Neural crest cell (in vitro differentiated cells): ENCODE measurements at regions not wholly inside any gene's neighbourhood (a gene's known extent, or its start where the extent isn't known, plus 50 kb on each side); places are given as distances from the start of the nearest gene placed in this dataset.
A peak's percentile ranks its signal among the peaks of the same experiment; 100 is the strongest.
"Not testable (repeated sequence)": the region's sequence is repeated elsewhere in the genome, so short reads cannot be mapped to it uniquely, and the experiment has no call there.

Source experiments
- DNase-seq: peaks from one replicate; pipeline ENCODE4 v3.0.0; 2021; ENCODE audit warnings: low read depth, mixed read lengths, low spot score
- H3K27ac Mint-ChIP-seq: one replicate; pipeline ENCODE4 v1.8.0; 2021; ENCODE audit warnings: mild to moderate bottlenecking, mixed read lengths; ENCODE audit not compliant: unreplicated experiment
- H3K27me3 Mint-ChIP-seq: 2 replicates; pipeline ENCODE4 v1.8.0; 2021; ENCODE audit warnings: low read depth, mild to moderate bottlenecking, mixed read lengths
- H3K36me3 Mint-ChIP-seq: 2 replicates; pipeline ENCODE4 v1.8.0; 2021; ENCODE audit warnings: low read depth, mild to moderate bottlenecking, mixed read lengths
- H3K4me1 Mint-ChIP-seq: 2 replicates; pipeline ENCODE4 v1.8.0; 2021; ENCODE audit warnings: mixed read lengths
- H3K4me3 Mint-ChIP-seq: one replicate; pipeline ENCODE4 v1.8.0; 2021; ENCODE audit warnings: mild to moderate bottlenecking, mixed read lengths
- H3K9me3 Mint-ChIP-seq: 2 replicates; pipeline ENCODE4 v1.8.0; 2021; ENCODE audit warnings: mixed read lengths
- TF ChIP-seq, protein P1 (sequence below): fragments of 200-600 bp; sonication (generic); conservative IDR thresholded peaks from 2 replicates; pipeline ENCODE4 v1.5.0; 2021; ENCODE audit warnings: antibody characterized with exemption, mild to moderate bottlenecking

- TF ChIP-seq, protein P1, sequence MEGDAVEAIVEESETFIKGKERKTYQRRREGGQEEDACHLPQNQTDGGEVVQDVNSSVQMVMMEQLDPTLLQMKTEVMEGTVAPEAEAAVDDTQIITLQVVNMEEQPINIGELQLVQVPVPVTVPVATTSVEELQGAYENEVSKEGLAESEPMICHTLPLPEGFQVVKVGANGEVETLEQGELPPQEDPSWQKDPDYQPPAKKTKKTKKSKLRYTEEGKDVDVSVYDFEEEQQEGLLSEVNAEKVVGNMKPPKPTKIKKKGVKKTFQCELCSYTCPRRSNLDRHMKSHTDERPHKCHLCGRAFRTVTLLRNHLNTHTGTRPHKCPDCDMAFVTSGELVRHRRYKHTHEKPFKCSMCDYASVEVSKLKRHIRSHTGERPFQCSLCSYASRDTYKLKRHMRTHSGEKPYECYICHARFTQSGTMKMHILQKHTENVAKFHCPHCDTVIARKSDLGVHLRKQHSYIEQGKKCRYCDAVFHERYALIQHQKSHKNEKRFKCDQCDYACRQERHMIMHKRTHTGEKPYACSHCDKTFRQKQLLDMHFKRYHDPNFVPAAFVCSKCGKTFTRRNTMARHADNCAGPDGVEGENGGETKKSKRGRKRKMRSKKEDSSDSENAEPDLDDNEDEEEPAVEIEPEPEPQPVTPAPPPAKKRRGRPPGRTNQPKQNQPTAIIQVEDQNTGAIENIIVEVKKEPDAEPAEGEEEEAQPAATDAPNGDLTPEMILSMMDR, result no peak
- Mint-ChIP-seq H3K36me3 (no peaks in the 10 kb centered on the region), H3K27me3 (peaks cover 90% of the 10 kb centered on the region), H3K27ac (no peak overlapping the region), H3K9me3 (no peaks in the 10 kb centered on the region), H3K4me1 (peaks cover 43% of the 10 kb centered on the region), H3K4me3 (no peak overlapping the region)
- no peak for DNase-seq
Observed at GRCh38 chr16:85285681-85286065, 173.4 kb upstream of the CIBAR2 start.

GRCh38 chr16:85286066-85286831, 174.0 kb upstream of the CIBAR2 start:
- peak overlapping the region; percentile 71 for H3K4me3 Mint-ChIP-seq
- H3K9me3 Mint-ChIP-seq, result no peaks in the 10 kb centered on the region
- no peak for DNase-seq
- H3K36me3 Mint-ChIP-seq, result no peaks in the 10 kb centered on the region
- H3K27me3 Mint-ChIP-seq, result peaks cover 86% of the 10 kb centered on the region
- peaks cover 45% of the 10 kb centered on the region for H3K4me1 Mint-ChIP-seq
- TF ChIP-seq, protein P1, result no peak
- H3K27ac Mint-ChIP-seq, result peak overlapping the region; percentile 5

GRCh38 chr16:85286951-85287814, 174.9 kb upstream of the CIBAR2 start:
- Mint-ChIP-seq H3K27ac (no peak overlapping the region), H3K36me3 (no peaks in the 10 kb centered on the region), H3K4me3 (peak overlapping the region; percentile 5), H3K9me3 (no peaks in the 10 kb centered on the region), H3K27me3 (peaks cover 83% of the 10 kb centered on the region), H3K4me1 (peaks cover 52% of the 10 kb centered on the region)
- TF ChIP-seq, protein P1, result peak; percentile 28
- DNase-seq, result peak; percentile 45

DNA sequence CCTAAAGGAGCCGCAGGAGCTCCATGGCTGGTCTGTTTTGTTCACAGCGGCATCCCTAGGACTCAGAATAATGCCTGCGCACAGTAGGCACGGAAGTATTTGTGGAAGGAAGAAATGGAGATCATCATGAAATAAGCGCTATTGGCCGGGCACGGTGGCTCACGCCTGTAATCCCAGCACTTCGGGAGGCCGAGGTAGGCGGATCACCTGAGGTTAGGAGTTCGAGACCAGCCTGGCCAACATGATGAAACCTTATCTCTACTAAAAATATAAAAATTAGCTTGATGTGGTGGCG, 175.5 kb upstream of the CIBAR2 start:
- DNase-seq, H3K27ac Mint-ChIP-seq, H3K9me3 Mint-ChIP-seq, H3K4me3 Mint-ChIP-seq, H3K36me3 Mint-ChIP-seq: not testable (repeated sequence)
- Mint-ChIP-seq H3K27me3 (peaks cover 81% of the 10 kb centered on the region), H3K4me1 (peaks cover 52% of the 10 kb centered on the region)

DNA sequence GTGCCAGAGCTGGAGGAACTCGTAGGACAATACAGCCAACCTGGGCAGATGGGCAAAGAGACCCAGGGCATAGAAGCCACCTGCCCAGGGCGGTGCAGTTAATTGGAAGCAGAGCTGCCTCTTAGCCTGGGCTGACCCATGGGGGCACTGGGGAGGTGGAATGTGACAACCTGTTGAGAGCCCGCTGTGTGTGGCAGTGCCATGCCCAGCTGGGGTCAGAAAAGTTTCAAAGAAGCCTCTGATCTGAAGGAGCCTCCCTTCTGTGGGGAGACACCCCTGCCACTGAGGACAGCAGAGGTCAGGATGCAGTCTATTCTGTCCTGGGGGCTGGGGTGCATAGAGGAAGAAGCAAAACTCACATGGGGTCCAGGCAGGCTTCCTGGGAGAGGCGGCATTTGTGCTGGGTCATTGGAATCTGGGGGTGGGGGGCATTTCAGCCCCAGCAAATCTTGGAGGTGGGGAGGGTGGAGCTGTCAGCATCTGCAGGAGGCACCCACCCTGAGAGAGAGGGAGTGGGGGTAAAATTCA, 176.1 kb upstream of the CIBAR2 start:
- TF ChIP-seq, protein P1, result no peak
- Mint-ChIP-seq H3K4me3 (no peak overlapping the region), H3K27me3 (peaks cover 84% of the 10 kb centered on the region), H3K36me3 (no peaks in the 10 kb centered on the region), H3K9me3 (no peaks in the 10 kb centered on the region), H3K4me1 (peaks cover 52% of the 10 kb centered on the region), H3K27ac (no peak overlapping the region)
- DNase-seq, result no peak
